HG03442 (cell line): ENCODE measurements at regions not wholly inside any gene's neighbourhood (a gene's known extent, or its start where the extent isn't known, plus 50 kb on each side); places are given as distances from the start of the nearest gene placed in this dataset.
"Not testable (repeated sequence)": the region's sequence is repeated elsewhere in the genome, so short reads cannot be mapped to it uniquely, and the experiment has no call there.

ENCODE experiments used
- ATAC-seq: cut with Tn5 transposase; IDR thresholded peaks from one replicate; pipeline ENCODE4 v1.9.1; 2021; ENCODE audit warnings: mild to moderate bottlenecking, moderate library complexity; ENCODE audit not compliant: unreplicated experiment

DNA sequence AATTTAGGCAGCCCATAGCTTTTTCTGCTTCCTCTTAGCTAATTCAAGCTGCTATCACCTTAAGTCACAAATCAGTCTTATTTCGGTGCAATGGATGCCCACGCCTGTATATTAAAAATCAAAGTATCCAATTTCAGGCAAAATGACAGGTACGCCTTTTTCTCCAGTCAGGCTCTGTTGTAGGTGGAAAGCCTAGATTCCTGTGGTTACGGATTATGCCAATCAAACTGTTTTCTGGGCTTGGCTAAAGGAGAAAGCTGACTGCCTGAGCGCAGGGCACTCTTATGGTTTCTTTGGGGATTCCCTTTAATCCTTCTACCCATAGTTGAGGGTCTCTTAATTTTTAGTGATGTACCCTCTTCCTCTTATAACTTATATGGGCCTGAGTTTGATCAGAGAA, 550.5 kb downstream of the PDHA2 start:
- no peak for ATAC-seq

DNA sequence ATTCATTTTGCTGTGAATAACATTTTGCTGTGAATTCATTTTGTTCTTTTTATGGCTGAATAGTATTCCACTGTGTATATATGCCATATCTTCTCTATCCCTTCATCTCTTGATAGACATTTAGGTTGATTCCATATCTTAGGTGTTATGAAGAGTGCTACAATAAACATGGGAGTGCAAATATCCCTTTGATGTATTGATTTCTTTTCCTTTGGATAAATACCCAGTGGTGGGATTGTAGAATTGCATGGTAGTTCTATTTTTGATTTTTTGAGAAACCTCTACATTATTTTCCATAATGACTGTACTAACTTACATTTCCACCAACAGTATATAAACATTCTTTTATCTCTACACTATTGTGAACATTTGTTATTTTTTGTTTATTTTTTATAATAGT, 555.9 kb downstream of the PDHA2 start:
- no peak for ATAC-seq

- no peak for ATAC-seq
These were observed 566.8 kb downstream of the PDHA2 start for GRCh38 chr4:96406742-96407141.

GRCh38 chr4:96407225-96407624, 567.3 kb downstream of the PDHA2 start:
- no peak for ATAC-seq

DNA sequence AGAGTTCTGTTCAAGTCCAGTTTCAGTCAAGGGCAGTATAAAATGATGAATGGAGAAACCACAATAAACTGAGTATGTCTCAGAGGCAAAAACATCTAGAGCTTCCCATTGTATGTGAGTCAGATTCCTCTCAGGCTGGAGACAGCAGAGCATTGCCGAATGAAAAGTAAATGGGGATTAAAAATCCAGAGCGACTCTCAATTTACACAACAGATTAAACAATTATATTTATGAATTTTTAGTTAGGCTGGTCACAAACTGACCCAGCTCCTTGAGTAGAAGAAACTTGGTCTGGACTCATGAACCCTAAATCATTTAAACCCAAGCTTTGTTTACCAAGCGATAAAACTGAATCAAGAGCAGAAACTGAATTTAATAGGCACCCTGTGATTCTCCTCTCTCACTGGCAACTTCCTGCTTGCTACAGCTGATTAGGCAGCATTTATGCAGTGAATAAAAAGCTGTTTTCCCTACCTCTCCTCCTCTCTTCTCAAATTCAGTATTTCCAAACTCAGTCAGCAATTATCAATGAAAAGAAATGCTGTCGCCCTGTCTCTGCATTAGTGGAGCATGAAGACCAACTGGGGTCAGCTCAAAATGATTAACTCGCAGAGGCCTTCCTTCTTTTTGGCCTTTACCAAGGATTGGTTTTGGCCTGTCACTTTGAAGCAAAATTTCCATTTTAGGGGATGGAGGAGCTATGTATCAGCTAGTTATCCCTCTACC, 568.0 kb downstream of the PDHA2 start:
- no peak for ATAC-seq

DNA sequence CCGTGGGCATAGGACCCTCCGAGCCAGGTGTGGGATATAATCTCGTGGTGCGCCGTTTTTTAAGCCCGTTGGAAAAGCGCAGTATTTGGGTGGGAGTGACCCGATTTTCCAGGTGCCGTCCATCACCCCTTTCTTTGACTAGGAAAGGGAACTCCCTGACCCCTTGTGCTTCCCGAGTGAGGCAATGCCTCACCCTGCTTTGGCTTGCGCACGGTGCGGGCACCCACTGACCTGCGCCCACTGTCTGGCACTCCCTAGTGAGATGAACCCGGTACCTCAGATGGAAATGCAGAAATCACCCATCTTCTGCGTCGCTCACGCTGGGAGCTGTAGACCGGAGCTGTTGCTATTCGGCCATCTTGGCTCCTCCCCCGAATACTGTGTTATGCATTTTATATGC, 575.0 kb downstream of the PDHA2 start:
- not testable (repeated sequence) for ATAC-seq

GRCh38 chr4:96429657-96430056, 589.8 kb downstream of the PDHA2 start:
- no peak for ATAC-seq

DNA sequence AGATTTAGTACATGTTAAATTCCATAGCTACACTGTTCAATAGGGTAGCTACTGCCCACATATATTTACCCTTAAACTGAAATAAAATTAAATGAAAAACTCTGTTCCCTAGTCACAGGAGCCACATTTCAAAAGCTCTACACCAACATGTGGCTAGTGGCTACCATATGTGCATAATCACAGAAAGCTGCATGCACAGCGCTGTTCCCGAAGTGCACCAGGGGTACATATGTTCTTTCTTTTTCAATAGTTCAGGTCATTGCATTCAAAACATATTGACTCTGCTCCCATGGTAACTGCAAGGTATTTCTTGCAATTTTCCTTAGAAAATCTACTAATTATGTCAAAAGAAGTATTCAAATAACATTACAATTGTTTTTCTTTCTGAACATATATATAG, 591.2 kb downstream of the PDHA2 start:
- ATAC-seq = no peak

DNA sequence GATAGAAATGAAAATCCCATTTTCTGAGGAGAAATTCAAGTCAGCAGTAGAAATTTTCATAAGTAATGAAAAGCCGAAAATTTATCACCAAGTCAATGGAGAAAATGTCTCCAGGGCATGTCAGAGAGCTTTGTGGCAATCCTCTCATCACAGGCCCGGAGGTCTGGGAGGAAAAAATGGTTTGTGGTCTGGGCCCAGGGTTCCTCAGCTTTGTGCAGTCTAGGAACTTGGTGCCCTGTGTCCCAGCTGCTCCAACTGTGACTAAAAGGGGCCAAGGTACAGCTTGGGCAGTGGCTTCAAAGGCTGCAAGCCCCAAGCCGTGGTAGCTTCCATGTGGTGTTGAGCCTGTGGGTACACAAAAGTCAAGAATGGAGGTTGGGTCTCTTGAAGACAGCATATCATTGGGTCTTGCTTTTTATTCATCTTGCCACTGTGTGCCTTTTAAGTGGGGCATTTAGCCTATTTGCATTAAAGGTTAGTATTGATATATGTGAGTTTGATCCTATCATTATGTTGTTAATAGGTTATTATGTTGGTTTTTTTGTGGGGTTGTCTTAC, 608.5 kb downstream of the PDHA2 start:
- ATAC-seq = no peak

GRCh38 chr4:96455045-96455720, 615.3 kb downstream of the PDHA2 start:
- ATAC-seq = no peak

DNA sequence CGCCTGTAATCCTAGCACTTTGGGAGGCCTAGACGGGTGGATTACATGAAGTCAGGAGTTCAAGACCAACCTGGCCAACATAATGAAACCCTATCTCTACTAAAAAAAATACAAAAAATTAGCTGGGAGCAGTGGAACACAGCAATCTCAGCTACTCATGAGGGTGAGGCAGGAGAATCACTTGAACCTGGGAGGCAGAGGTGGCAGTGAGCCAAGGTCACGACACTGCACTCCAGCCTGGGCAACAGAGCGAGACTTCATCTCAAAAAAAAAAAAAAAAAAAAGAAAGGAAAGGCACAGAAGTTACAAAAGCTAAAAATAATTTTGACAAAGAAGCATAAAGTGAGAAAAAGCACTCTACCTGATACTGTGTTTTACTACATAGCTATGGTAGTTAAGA, 618.1 kb downstream of the PDHA2 start:
- ATAC-seq = not testable (repeated sequence)

GRCh38 chr4:96459105-96459504, 619.2 kb downstream of the PDHA2 start:
- ATAC-seq = no peak

GRCh38 chr4:96465834-96466233, 625.9 kb downstream of the PDHA2 start:
- no peak for ATAC-seq

DNA sequence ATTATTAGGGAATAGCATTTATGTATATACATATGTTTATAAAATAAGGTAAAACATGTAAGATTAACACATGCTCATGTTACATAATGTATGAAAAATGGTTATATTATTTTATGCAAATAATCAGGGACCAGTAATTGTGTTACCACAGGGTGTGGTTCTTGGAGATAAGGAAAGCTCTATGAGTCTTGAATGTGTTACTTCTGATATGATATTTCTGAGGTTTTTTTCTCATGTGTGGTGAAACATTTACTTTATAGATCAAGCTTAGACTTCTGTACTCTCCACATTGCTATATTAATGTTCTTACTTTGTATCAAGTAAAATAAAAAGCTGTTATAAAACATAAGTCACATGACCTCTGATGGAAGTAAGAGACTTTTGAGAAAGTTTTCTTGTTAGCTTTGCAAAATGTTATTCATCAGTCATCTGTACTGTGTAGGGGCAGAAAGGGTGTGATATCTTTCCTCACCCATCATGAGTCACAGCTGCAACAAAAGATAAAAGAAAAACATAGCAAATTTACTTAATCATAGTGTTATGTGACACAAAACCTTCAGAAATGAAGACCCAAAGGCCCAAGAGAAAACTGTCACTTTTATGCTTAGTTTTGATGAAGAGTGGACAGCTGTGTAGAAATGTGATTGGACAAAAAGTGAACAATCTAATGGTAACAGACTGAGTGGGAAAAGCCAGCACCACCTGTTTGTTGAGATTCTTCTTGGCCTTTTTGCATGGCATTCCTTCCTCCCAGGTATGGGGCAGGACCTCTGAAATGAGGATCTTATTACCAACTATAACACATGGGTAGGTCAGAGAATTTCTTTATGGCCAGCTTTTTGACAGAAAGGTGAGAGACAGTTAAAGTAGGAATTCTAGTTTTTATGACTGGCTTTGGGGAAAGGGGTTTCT, 632.3 kb downstream of the PDHA2 start:
- no peak for ATAC-seq

DNA sequence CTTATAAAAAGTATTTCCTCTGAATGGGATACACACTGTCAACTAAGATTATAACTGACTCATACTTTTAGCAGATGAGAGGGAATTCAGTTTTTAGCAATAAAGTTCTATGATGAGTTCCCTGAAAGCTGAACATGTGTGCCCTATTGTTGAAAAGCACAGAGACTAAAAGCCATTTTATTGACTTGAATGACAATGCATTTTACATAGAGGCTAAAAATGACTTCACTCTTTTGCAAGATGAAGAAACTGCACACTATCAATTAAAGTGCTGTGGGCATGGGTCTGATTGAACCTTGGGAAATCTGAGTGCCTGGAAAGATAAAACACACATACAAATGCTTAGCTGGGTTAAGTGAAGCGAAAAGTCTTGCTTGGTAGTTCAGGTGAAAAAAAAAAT, 633.4 kb downstream of the PDHA2 start:
- no peak for ATAC-seq

- ATAC-seq = no peak
These were observed 643.6 kb downstream of the PDHA2 start for GRCh38 chr4:96483308-96484030.

GRCh38 chr4:96486563-96486962, 646.7 kb downstream of the PDHA2 start:
- ATAC-seq = no peak

DNA sequence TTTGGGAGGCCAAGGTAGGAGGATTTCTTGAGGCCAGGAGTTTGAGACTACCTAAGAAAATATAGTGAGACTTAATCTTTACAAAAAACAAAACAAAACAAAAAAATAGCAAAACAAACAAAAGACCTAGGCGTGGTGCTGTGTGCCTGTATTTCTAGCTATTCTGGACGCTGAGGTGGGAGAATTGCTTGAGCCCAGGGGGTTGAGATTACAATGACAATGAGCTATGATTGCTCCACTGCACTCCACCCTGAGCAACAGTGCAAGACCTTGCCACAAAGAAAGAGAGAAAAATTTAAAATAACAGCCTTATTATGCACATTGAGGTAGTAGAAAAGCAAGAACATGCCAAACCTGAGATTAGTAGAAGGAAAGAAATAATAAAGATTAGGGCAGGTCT, 657.7 kb downstream of the PDHA2 start:
- no peak for ATAC-seq

- ATAC-seq = no peak
These were observed 664.5 kb downstream of the PDHA2 start for GRCh38 chr4:96504386-96504785.

- no peak for ATAC-seq
These were observed 669.3 kb downstream of the PDHA2 start for GRCh38 chr4:96509039-96509741.
